ENCODE measurements at regions not wholly inside any gene's neighbourhood (a gene's known extent, or its start where the extent isn't known, plus 50 kb on each side); places are given as distances from the start of the nearest gene placed in this dataset.
"Not testable (repeated sequence)": the region's sequence is repeated elsewhere in the genome, so short reads cannot be mapped to it uniquely, and the experiment has no call there.

- no peak overlapping the region for H3K4me2 ChIP-seq
- H3F3A ChIP-seq (ENCODE audit: insufficient read depth, low read depth), result no peaks in the 10 kb centered on the region
- intact Hi-C loops (cut with micrococcal nuclease; ENCODE audit: unreplicated experiment), result no loop called here
- H3K9me2 ChIP-seq (ENCODE audit: insufficient read depth), result no peaks in the 10 kb centered on the region
- no peak overlapping the region for H2AFZ ChIP-seq
- H4K20me1 ChIP-seq (ENCODE audit: insufficient read depth), result no peaks in the 10 kb centered on the region
- BruUV-seq (replicated peaks), result no TSS peak
- no peaks in the 10 kb centered on the region for H3K4me1 ChIP-seq (replicated peaks; ENCODE audit: insufficient read depth)
- no peaks in the 10 kb centered on the region for H3K36me3 ChIP-seq (ENCODE audit: low read depth)
- TF ChIP-seq EZH2 (IDR thresholded peaks at IDR 0.05; ENCODE audit: low read depth), result no peak
- TF ChIP-seq, protein P1, sequence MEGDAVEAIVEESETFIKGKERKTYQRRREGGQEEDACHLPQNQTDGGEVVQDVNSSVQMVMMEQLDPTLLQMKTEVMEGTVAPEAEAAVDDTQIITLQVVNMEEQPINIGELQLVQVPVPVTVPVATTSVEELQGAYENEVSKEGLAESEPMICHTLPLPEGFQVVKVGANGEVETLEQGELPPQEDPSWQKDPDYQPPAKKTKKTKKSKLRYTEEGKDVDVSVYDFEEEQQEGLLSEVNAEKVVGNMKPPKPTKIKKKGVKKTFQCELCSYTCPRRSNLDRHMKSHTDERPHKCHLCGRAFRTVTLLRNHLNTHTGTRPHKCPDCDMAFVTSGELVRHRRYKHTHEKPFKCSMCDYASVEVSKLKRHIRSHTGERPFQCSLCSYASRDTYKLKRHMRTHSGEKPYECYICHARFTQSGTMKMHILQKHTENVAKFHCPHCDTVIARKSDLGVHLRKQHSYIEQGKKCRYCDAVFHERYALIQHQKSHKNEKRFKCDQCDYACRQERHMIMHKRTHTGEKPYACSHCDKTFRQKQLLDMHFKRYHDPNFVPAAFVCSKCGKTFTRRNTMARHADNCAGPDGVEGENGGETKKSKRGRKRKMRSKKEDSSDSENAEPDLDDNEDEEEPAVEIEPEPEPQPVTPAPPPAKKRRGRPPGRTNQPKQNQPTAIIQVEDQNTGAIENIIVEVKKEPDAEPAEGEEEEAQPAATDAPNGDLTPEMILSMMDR (conservative IDR thresholded peaks at IDR 0.05), result no peak
- ChIA-PET CTCF (no interaction called here), POLR2A (ENCODE audit: unreplicated experiment) (no interaction called here)
- H3K4me3 ChIP-seq, result no peak overlapping the region
- H3K79me2 ChIP-seq (ENCODE audit: low read depth), result no peaks in the 10 kb centered on the region
- H3K27me3 ChIP-seq (ENCODE audit: insufficient read depth, low read depth), result no peaks in the 10 kb centered on the region
- no peaks in the 10 kb centered on the region for H3K9me3 ChIP-seq (ENCODE audit: insufficient read depth, low read depth)
- no peak overlapping the region for H3K27ac ChIP-seq
- no peak for DNase-seq
These were observed 993.1 kb upstream of the MANEA start for GRCh38 chr6:94584211-94584610.

- no peak overlapping the region for H2AFZ ChIP-seq
- H3K27me3 ChIP-seq (ENCODE audit: insufficient read depth, low read depth), result no peaks in the 10 kb centered on the region
- H4K20me1 ChIP-seq (ENCODE audit: insufficient read depth), result no peaks in the 10 kb centered on the region
- H3K9me2 ChIP-seq (ENCODE audit: insufficient read depth), result no peaks in the 10 kb centered on the region
- H3K79me2 ChIP-seq (ENCODE audit: low read depth), result no peaks in the 10 kb centered on the region
- intact Hi-C loops (cut with micrococcal nuclease; ENCODE audit: unreplicated experiment), result no loop called here
- H3K27ac ChIP-seq, result no peak overlapping the region
- H3K9me3 ChIP-seq (ENCODE audit: insufficient read depth, low read depth), result no peaks in the 10 kb centered on the region
- ChIA-PET POLR2A (ENCODE audit: unreplicated experiment) (no interaction called here), CTCF (no interaction called here)
- H3K4me2 ChIP-seq, result no peak overlapping the region
- no TSS peak for BruUV-seq (replicated peaks)
- no peaks in the 10 kb centered on the region for H3K4me1 ChIP-seq (replicated peaks; ENCODE audit: insufficient read depth)
- H3F3A ChIP-seq (ENCODE audit: insufficient read depth, low read depth), result no peaks in the 10 kb centered on the region
- H3K4me3 ChIP-seq, result no peak overlapping the region
- TF ChIP-seq, protein P1 (conservative IDR thresholded peaks at IDR 0.05), result no peak
- no peak for TF ChIP-seq EZH2 (IDR thresholded peaks at IDR 0.05; ENCODE audit: low read depth)
- H3K36me3 ChIP-seq (ENCODE audit: low read depth), result no peaks in the 10 kb centered on the region
- no peak for DNase-seq
These were observed 1006.8 kb upstream of the MANEA start for GRCh38 chr6:94570581-94570980.

GRCh38 chr6:94562846-94563245, 1014.5 kb upstream of the MANEA start:
- Histone ChIP-seq H3K9me2 (ENCODE audit: insufficient read depth) (no peaks in the 10 kb centered on the region), H3K4me2 (no peak overlapping the region), H3K27ac (no peak overlapping the region), H3K4me1 (replicated peaks; ENCODE audit: insufficient read depth) (no peaks in the 10 kb centered on the region), H3K4me3 (no peak overlapping the region), H3K27me3 (ENCODE audit: insufficient read depth, low read depth) (no peaks in the 10 kb centered on the region), H2AFZ (no peak overlapping the region), H4K20me1 (ENCODE audit: insufficient read depth) (no peaks in the 10 kb centered on the region), H3K79me2 (ENCODE audit: low read depth) (no peaks in the 10 kb centered on the region), H3K36me3 (ENCODE audit: low read depth) (no peaks in the 10 kb centered on the region), H3K9me3 (ENCODE audit: insufficient read depth, low read depth) (no peaks in the 10 kb centered on the region), H3F3A (ENCODE audit: insufficient read depth, low read depth) (no peaks in the 10 kb centered on the region)
- no peak for DNase-seq
- ChIA-PET CTCF (no interaction called here), POLR2A (ENCODE audit: unreplicated experiment) (no interaction called here)
- no TSS peak for BruUV-seq (replicated peaks)
- intact Hi-C loops (cut with micrococcal nuclease; ENCODE audit: unreplicated experiment), result no loop called here
- no peak for TF ChIP-seq EZH2 (IDR thresholded peaks at IDR 0.05; ENCODE audit: low read depth)

DNA sequence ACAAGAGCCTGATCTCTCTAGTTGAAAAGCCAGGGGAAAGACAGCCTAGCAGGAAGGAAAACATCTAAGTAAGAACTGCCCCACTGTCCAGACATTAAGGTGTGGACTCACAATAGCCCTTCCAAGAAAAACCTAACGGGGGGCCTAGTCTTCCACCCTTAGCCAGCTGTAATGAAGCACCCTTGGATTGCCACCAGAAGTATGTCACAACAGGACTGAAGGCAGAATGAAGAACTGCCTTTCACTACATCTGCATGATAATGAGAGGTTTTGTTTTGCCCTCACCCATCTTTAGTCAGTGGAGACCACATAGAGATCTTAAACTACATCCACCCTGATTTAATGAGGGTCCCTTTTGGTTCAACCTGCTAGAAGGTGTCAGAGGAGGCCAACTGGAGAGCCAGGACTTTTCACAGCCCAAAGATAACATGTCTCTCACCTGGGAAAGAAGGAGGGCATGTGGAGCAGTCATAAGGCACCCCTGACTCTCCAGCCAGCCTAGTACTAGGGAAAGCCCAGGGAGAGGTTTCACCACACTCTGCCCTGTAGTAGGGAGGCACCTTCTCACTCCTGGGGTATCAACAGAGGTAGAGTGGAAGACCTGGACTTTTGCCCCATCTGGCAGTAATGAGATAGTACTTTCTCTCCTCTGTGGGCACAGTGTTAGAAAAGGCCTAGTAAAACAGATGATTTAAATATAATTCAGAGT, 1017.4 kb upstream of the MANEA start:
- H3F3A ChIP-seq (ENCODE audit: insufficient read depth, low read depth), result no peaks in the 10 kb centered on the region
- H3K27me3 ChIP-seq (ENCODE audit: insufficient read depth, low read depth), result no peaks in the 10 kb centered on the region
- H2AFZ ChIP-seq, result no peak overlapping the region
- no peaks in the 10 kb centered on the region for H4K20me1 ChIP-seq (ENCODE audit: insufficient read depth)
- H3K36me3 ChIP-seq (ENCODE audit: low read depth), result no peaks in the 10 kb centered on the region
- H3K4me3 ChIP-seq, result no peak overlapping the region
- no peak overlapping the region for H3K27ac ChIP-seq
- H3K9me3 ChIP-seq (ENCODE audit: insufficient read depth, low read depth), result no peaks in the 10 kb centered on the region
- TF ChIP-seq, protein P1 (conservative IDR thresholded peaks at IDR 0.05), result no peak
- no peak for TF ChIP-seq EZH2 (IDR thresholded peaks at IDR 0.05; ENCODE audit: low read depth)
- BruUV-seq (replicated peaks), result no TSS peak
- POLR2A ChIA-PET (ENCODE audit: unreplicated experiment), result no interaction called here
- H3K9me2 ChIP-seq (ENCODE audit: insufficient read depth), result no peaks in the 10 kb centered on the region
- intact Hi-C loops (cut with micrococcal nuclease; ENCODE audit: unreplicated experiment), result no loop called here
- no peak for DNase-seq
- no peak overlapping the region for H3K4me2 ChIP-seq
- H3K4me1 ChIP-seq (replicated peaks; ENCODE audit: insufficient read depth), result no peaks in the 10 kb centered on the region
- CTCF ChIA-PET, result no interaction called here
- no peaks in the 10 kb centered on the region for H3K79me2 ChIP-seq (ENCODE audit: low read depth)

GRCh38 chr6:94557207-94557606, 1020.1 kb upstream of the MANEA start:
- CTCF ChIA-PET; DNase-seq; H3K36me3 ChIP-seq (ENCODE audit: low read depth); H4K20me1 ChIP-seq (ENCODE audit: insufficient read depth); H3F3A ChIP-seq (ENCODE audit: insufficient read depth, low read depth); H2AFZ ChIP-seq; H3K4me2 ChIP-seq; intact Hi-C loops (cut with micrococcal nuclease; ENCODE audit: unreplicated experiment); H3K27ac ChIP-seq; H3K9me2 ChIP-seq (ENCODE audit: insufficient read depth); H3K9me3 ChIP-seq (ENCODE audit: insufficient read depth, low read depth); BruUV-seq (replicated peaks); H3K27me3 ChIP-seq (ENCODE audit: insufficient read depth, low read depth); H3K4me3 ChIP-seq; POLR2A ChIA-PET (ENCODE audit: unreplicated experiment); H3K4me1 ChIP-seq (replicated peaks; ENCODE audit: insufficient read depth); H3K79me2 ChIP-seq (ENCODE audit: low read depth): not testable (repeated sequence)
